Natural killer cell (primary cell): ENCODE measurements at regions not wholly inside any gene's neighbourhood (a gene's known extent, or its start where the extent isn't known, plus 50 kb on each side); places are given as distances from the start of the nearest gene placed in this dataset.

Experiments used
- ATAC-seq, 3 donors: fragments of 150-1000 bp in 2 of 3; fragments of 200-7000 bp in 1 of 3; cut with Tn5 transposase; 1 replicate in 1 of 3; 2 replicates in 2 of 3; pipeline ENCODE4 v1.10.0; 2021; ENCODE audit warnings: mild to moderate bottlenecking in 2 of 3, moderate library complexity in 2 of 3
- DNase-seq, 2 donors: peaks; one replicate each; pipeline versions ENCODE4 v3.0.0 to v3.0.0-alpha.2; 2013 to 2021; ENCODE audit warnings: mixed read lengths in 1 of 2
- H3K27ac ChIP-seq: one replicate; pipeline ENCODE4 v1.5.1; 2013; ENCODE audit warnings: mild to moderate bottlenecking, low read length
- H3K27me3 ChIP-seq: one replicate; pipeline ENCODE4 v1.6.1; 2013; ENCODE audit warnings: low read length; ENCODE audit not compliant: control insufficient read depth, insufficient read depth
- H3K36me3 ChIP-seq: one replicate; pipeline ENCODE4 v1.6.1; 2013; ENCODE audit warnings: low read length; ENCODE audit not compliant: control insufficient read depth, insufficient read depth
- H3K4me1 ChIP-seq: one replicate; pipeline ENCODE4 v1.6.1; 2013; ENCODE audit warnings: low read length; ENCODE audit not compliant: control insufficient read depth, insufficient read depth
- H3K4me3 ChIP-seq: one replicate; pipeline ENCODE4 v1.5.1; 2013; ENCODE audit warnings: low read length
- H3K9me3 ChIP-seq: one replicate; pipeline ENCODE4 v1.6.1; 2013; ENCODE audit warnings: low read length; ENCODE audit not compliant: control insufficient read depth, insufficient read depth
- H3K27ac Mint-ChIP-seq, 2 donors: one replicate each; pipeline ENCODE4 v1.8.0; 2022; ENCODE audit warnings: mild to moderate bottlenecking in 2 of 2, mixed read lengths in 2 of 2, moderate library complexity in 1 of 2
- H3K27me3 Mint-ChIP-seq, 2 donors: one replicate each; pipeline ENCODE4 v1.8.0; 2022; ENCODE audit warnings: low read depth in 2 of 2, mixed read lengths in 2 of 2
- H3K36me3 Mint-ChIP-seq: one replicate; pipeline ENCODE4 v1.8.0; 2022; ENCODE audit warnings: mixed read lengths
- H3K4me1 Mint-ChIP-seq, 2 donors: one replicate each; pipeline ENCODE4 v1.8.0; 2022; ENCODE audit warnings: mixed read lengths in 2 of 2
- H3K4me3 Mint-ChIP-seq: one replicate; pipeline ENCODE4 v1.8.0; 2022; ENCODE audit warnings: mild to moderate bottlenecking, moderate library complexity, mixed read lengths
- H3K9me3 Mint-ChIP-seq, 2 donors: one replicate each; pipeline ENCODE4 v1.8.0; 2022; ENCODE audit warnings: mixed read lengths in 2 of 2
- CTCF ChIP-seq: fragments of 200-600 bp; IDR thresholded peaks from one replicate; pipeline ENCODE4 v1.8.0; 2022; ENCODE audit warnings: antibody characterized with exemption
- WGBS: methylation state at CpG from one replicate; pipeline ENCODE4 v1.1.7; 2013; ENCODE audit warnings: missing lambda C conversion rate; ENCODE audit not compliant: insufficient coverage; 5-methylcytosine and 5-hydroxymethylcytosine counted together
- intact Hi-C: fragments of 100-400 bp; cut with micrococcal nuclease; formaldehyde crosslinking; loops from one replicate; pipeline ENCODE4 v1.14.2; 2022

DNA sequence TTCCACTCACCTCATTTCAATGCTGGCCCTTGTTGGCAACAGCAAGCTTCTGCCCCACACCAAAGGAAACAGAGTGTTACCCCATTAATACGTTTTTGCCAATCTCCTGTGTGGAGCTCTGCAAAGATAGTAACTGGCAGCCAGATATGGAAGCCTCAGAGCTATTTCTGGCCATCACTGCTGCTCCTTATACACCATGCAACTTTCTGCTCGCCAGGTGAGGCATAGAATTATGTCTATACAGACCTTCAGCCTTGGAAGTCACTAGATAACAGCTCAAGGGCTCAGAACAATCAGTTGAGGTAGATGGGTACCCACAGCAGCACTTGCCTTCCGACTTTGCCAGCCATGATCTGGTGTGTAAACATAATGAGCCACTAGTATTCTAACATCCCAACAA lies 214.8 kb upstream of the ALG10B start:
- no peak for TF ChIP-seq CTCF
- intact Hi-C loops = no loop called here
- Mint-ChIP-seq H3K4me1 (no peaks in the 10 kb centered on the region), H3K4me3 (no peak overlapping the region), H3K27me3 (no peaks in the 10 kb centered on the region), H3K9me3 (peaks cover 12 to 19% of the 10 kb centered on the region in 2 donors), H3K27ac (no peak overlapping the region), H3K36me3 (peaks cover 9% of the 10 kb centered on the region)
- Histone ChIP-seq H3K27me3 (no peaks in the 10 kb centered on the region), H3K4me1 (no peaks in the 10 kb centered on the region), H3K9me3 (peaks cover 3% of the 10 kb centered on the region), H3K27ac (no peak overlapping the region), H3K36me3 (no peaks in the 10 kb centered on the region), H3K4me3 (no peak overlapping the region)
- WGBS = 28% methylated on average over 3 of the region's 3 CpGs
- ATAC-seq = no peak
- DNase-seq = no peak

GRCh38 chr12:38102197-38102596 lies 214.4 kb upstream of the ALG10B start:
- H3K36me3 ChIP-seq = no peaks in the 10 kb centered on the region
- no peaks in the 10 kb centered on the region for H3K4me1 ChIP-seq
- Mint-ChIP-seq H3K4me1 (no peaks in the 10 kb centered on the region), H3K4me3 (no peak overlapping the region), H3K36me3 (peaks cover 9% of the 10 kb centered on the region), H3K27me3 (no peaks in the 10 kb centered on the region), H3K9me3 (peaks cover 12 to 19% of the 10 kb centered on the region in 2 donors), H3K27ac (no peak overlapping the region)
- TF ChIP-seq CTCF = no peak
- H3K27me3 ChIP-seq = no peaks in the 10 kb centered on the region
- ATAC-seq (no peak), DNase-seq (no peak)
- H3K9me3 ChIP-seq = peaks cover 3% of the 10 kb centered on the region
- intact Hi-C loops = no loop called here
- no peak overlapping the region for H3K27ac ChIP-seq
- H3K4me3 ChIP-seq = no peak overlapping the region

DNA sequence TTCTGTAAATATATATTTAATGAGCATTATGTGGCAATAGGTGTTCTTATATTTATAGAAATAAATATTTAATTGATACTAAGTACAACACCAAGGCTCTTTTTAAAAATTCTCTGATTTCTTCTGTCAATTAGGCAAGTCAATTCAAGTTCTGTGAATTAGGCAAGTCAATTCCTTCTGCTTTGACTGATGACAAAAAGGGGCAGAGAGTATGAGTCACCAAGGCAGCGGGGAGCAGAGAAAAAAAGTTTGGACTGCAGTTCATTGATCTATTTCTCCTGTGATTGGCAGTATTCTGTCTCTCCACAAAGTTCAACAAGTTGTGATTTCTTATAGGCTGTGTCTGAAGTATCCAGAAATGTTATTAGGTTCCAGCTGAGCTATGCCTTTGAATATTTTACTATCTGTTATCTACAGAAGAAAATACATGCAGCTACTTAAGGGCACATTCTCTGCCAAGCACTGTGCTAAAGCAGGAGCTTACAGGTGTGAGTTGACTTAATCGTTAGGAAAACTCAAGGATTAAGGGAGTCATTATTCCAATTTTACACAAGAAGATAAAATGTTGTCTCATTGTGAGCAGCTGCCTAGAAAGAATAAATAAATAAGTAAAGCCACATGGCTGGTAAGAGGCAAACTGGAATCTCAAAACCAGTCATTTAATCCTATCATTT lies 206.4 kb upstream of the ALG10B start:
- peaks cover 9% of the 10 kb centered on the region for H3K36me3 Mint-ChIP-seq
- no peak for DNase-seq
- intact Hi-C loops = no loop called here
- peaks cover 6 to 10% of the 10 kb centered on the region in 2 donors for H3K9me3 Mint-ChIP-seq
- H3K27me3 ChIP-seq = no peaks in the 10 kb centered on the region
- H3K4me1 ChIP-seq = no peaks in the 10 kb centered on the region
- H3K4me1 Mint-ChIP-seq = no peaks in the 10 kb centered on the region
- no peak overlapping the region for H3K4me3 Mint-ChIP-seq
- TF ChIP-seq CTCF = no peak
- no peak overlapping the region for H3K27ac ChIP-seq
- no peaks in the 10 kb centered on the region for H3K36me3 ChIP-seq
- H3K27ac Mint-ChIP-seq = no peak overlapping the region
- no peaks in the 10 kb centered on the region for H3K27me3 Mint-ChIP-seq
- H3K4me3 ChIP-seq = no peak overlapping the region
- no peaks in the 10 kb centered on the region for H3K9me3 ChIP-seq
- WGBS = 94% methylated on average over 2 of the region's 2 CpGs
- no peak for ATAC-seq

- Histone ChIP-seq H3K27ac (no peak overlapping the region), H3K27me3 (no peaks in the 10 kb centered on the region), H3K4me3 (no peak overlapping the region), H3K36me3 (no peaks in the 10 kb centered on the region), H3K4me1 (no peaks in the 10 kb centered on the region), H3K9me3 (no peaks in the 10 kb centered on the region)
- WGBS = 64% methylated on average over 3 of the region's 5 CpGs
- Mint-ChIP-seq H3K4me1 (no peaks in the 10 kb centered on the region), H3K27me3 (no peaks in the 10 kb centered on the region), H3K9me3 (peaks cover 5 to 6% of the 10 kb centered on the region in 2 donors), H3K36me3 (no peaks in the 10 kb centered on the region), H3K4me3 (no peak overlapping the region), H3K27ac (no peak overlapping the region)
- DNase-seq (no peak), ATAC-seq (no peak)
- intact Hi-C loops = no loop called here
- no peak for TF ChIP-seq CTCF
These were observed 202.6 kb upstream of the ALG10B start for GRCh38 chr12:38113991-38114390.
